ENCODE measurements at regions not wholly inside any gene's neighbourhood (a gene's known extent, or its start where the extent isn't known, plus 50 kb on each side); places are given as distances from the start of the nearest gene placed in this dataset.

- TF ChIP-seq POLR2AphosphoS5 (IDR thresholded peaks at IDR 0.05) (peak; percentile 87 to 96), EP300 (IDR thresholded peaks at IDR 0.05) (peak in 2 of 4 donors; percentile 68 to 91), POLR2A (IDR thresholded peaks at IDR 0.05) (no peak)
Measured at GRCh38 chr3:72270072-72270681, 485.2 kb upstream of the PROK2 start.
